Keratinocyte (primary cell): ENCODE measurements at regions not wholly inside any gene's neighbourhood (a gene's known extent, or its start where the extent isn't known, plus 50 kb on each side); places are given as distances from the start of the nearest gene placed in this dataset.

Experiments
- CTCF ChIP-seq, 3 experiments: IDR thresholded peaks in 1 of 3; conservative IDR thresholded peaks in 1 of 3; optimal IDR thresholded peaks in 1 of 3; 2 replicates in 2 of 3; 3 replicates in 1 of 3; pipeline versions ENCODE3 to v1.5.1; 2011; ENCODE audit warnings: low read length in 3 of 3, mild to moderate bottlenecking in 3 of 3, moderate library complexity in 2 of 3, control low read depth in 1 of 3, inconsistent platforms in 1 of 3; ENCODE audit not compliant: insufficient read depth in 2 of 3; ENCODE audit errors: extremely low read depth in 1 of 3
- EZH2 ChIP-seq: IDR thresholded peaks from one replicate; pipeline ENCODE4 v1.6.1; 2012; ENCODE audit warnings: inconsistent platforms, mild to moderate bottlenecking, low read length, moderate library complexity

DNA sequence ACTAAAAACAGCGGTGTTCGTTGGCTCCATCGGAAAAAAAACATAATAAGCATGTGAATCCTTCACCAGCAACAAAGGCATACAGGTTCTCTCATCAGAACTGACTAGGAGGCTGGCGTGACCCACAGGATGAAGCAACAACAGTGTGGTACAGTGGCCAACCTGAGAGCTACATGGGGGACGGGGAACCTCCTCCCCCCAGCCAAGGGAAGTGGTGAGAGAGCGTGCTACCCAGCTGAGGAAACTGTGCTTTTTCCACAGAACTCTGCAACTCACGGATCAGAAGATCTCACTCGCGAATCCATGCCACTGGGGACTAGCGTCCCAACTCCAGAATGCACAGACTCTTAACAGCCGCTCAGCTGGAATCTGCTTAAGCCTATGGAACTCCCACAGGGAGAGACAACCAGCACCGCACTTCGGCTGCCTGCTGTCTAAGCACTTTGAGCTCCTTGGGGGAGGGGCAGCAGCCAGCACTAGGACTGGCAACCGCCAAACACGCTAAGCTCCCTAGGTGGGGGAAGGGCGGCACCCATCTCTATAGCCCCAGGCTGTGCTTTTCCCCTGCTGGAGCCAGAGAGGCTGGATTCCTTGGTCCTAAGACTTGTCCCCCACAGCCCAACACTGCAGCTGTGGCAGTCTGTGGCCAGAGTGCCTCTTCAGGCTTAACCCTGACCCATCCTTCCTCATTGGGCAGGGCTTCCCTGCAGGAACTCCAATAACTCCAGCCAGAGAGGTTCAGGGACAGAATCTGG is 538.3 kb upstream of the BTBD3 start:
- TF ChIP-seq CTCF (optimal IDR thresholded peaks at IDR 0.05 in 1 of 3, IDR thresholded peaks at IDR 0.05 in 1 of 3, conservative IDR thresholded peaks at IDR 0.05 in 1 of 3; ENCODE audit: extremely low read depth in 1 of 3, insufficient read depth in 2 of 3, low read length in 3 of 3) (no peak), EZH2 (no peak)
